SK-N-SH (cell line): ENCODE measurements at regions not wholly inside any gene's neighbourhood (a gene's known extent, or its start where the extent isn't known, plus 50 kb on each side); places are given as distances from the start of the nearest gene placed in this dataset.
A peak's percentile ranks its signal among the peaks of the same experiment; 100 is the strongest.

Experiments used
- CTCF ChIA-PET: fragments of 300-600, 350-600 bp; formaldehyde crosslinking; extraction: SDS; loops from one replicate; lab custom pipeline; 2021; lab: Yijun Ruan, JAX
- POLR2A ChIA-PET: fragments of 350-600 bp; sonication (Branson Sonifier 250); formaldehyde crosslinking; extraction: SDS; loops from one replicate; lab custom pipeline; 2020; ENCODE audit warnings: antibody characterized with exemption, inconsistent platforms; lab: Yijun Ruan, JAX
- DNase-seq: peaks from one replicate; pipeline ENCODE4 v3.0.0; 2012
- H2AFZ ChIP-seq: fragments of 200-600 bp; sonication (generic); 2 replicates; pipeline ENCODE4 v1.8.1; 2016; ENCODE audit warnings: antibody characterized with exemption, mild to moderate bottlenecking, low read depth
- H3F3A ChIP-seq: fragments of 200-600 bp; sonication (generic); replicated peaks from 2 replicates; pipeline ENCODE3; 2016; ENCODE audit warnings: antibody characterized with exemption, mild to moderate bottlenecking; ENCODE audit not compliant: insufficient read depth
- H3K27ac ChIP-seq, 2 experiments: fragments of 200-500 bp in 1 of 2; fragments of 200-600 bp in 1 of 2; sonication (Bioruptor generic) in 1 of 2; sonication (generic), shearing (Covaris generic) in 1 of 2; 2 replicates each; pipeline versions ENCODE4 v1.5.1 to v1.6.1; 2014 to 2016; ENCODE audit warnings: low read depth in 2 of 2, inconsistent platforms in 1 of 2, low read length in 1 of 2, mild to moderate bottlenecking in 1 of 2, mixed read lengths in 1 of 2
- H3K27me3 ChIP-seq: fragments of 200-600 bp; sonication (generic), shearing (Covaris generic); 2 replicates; pipeline ENCODE4 v1.6.1; 2016; ENCODE audit warnings: mixed run types; ENCODE audit not compliant: insufficient read depth
- H3K36me3 ChIP-seq, 2 experiments: fragments of 200-500 bp in 1 of 2; fragments of 200-600 bp in 1 of 2; sonication (Bioruptor generic) in 1 of 2; sonication (generic) in 1 of 2; replicated peaks in 1 of 2; 2 replicates each; pipeline versions ENCODE3 to v1.5.1; 2014 to 2016; ENCODE audit warnings: low read length in 1 of 2, mild to moderate bottlenecking in 1 of 2; ENCODE audit not compliant: insufficient read depth in 2 of 2, control insufficient read depth in 1 of 2
- H3K4me1 ChIP-seq, 2 experiments: fragments of 200-500 bp in 1 of 2; fragments of 200-600 bp in 1 of 2; sonication (Bioruptor generic) in 1 of 2; sonication (generic), shearing (Covaris generic) in 1 of 2; 2 replicates each; pipeline versions ENCODE4 v1.5.1 to v1.6.1; 2014 to 2016; ENCODE audit warnings: low read depth in 1 of 2, low read length in 1 of 2, mixed run types in 1 of 2; ENCODE audit not compliant: insufficient read depth in 2 of 2, control insufficient read depth in 1 of 2
- H3K4me2 ChIP-seq: fragments of 200-600 bp; sonication (generic), shearing (Covaris generic); 2 replicates; pipeline ENCODE4 v1.6.1; 2017; ENCODE audit warnings: mixed run types
- H3K4me3 ChIP-seq, 2 experiments: fragments of 200-500 bp in 1 of 2; fragments of 200-600 bp in 1 of 2; sonication (Bioruptor generic) in 1 of 2; sonication (generic), shearing (Covaris generic) in 1 of 2; 2 replicates each; pipeline versions ENCODE4 v1.5.1 to v1.8.1; 2014 to 2016; ENCODE audit warnings: low read depth in 2 of 2, inconsistent platforms in 1 of 2, low read length in 1 of 2, mild to moderate bottlenecking in 1 of 2, mixed read lengths in 1 of 2, moderate library complexity in 1 of 2
- H3K79me2 ChIP-seq: fragments of 200-600 bp; sonication (generic); 2 replicates; pipeline ENCODE4 v1.8.1; 2017; ENCODE audit warnings: mild to moderate bottlenecking; ENCODE audit not compliant: insufficient read depth
- H3K9ac ChIP-seq: fragments of 200-600 bp; sonication (generic); 2 replicates; pipeline ENCODE4 v1.6.1; 2017; ENCODE audit warnings: mixed run types
- H3K9me2 ChIP-seq: fragments of 200-600 bp; sonication (generic); 2 replicates; pipeline ENCODE4 v1.6.1; 2017; ENCODE audit warnings: mixed run types
- H3K9me3 ChIP-seq: fragments of 200-600 bp; sonication (generic); 2 replicates; pipeline ENCODE4 v1.6.1; 2017; ENCODE audit warnings: mixed run types, mild to moderate bottlenecking, moderate library complexity
- H4K20me1 ChIP-seq: fragments of 200-600 bp; sonication (generic); 2 replicates; pipeline ENCODE4 v1.6.1; 2017; ENCODE audit warnings: mild to moderate bottlenecking, mixed run types; ENCODE audit not compliant: insufficient read depth
- CHD2 ChIP-seq: fragments of 150-350 bp; IDR thresholded peaks from 2 replicates; pipeline ENCODE4 v1.6.1; 2018; ENCODE audit warnings: low read length; ENCODE audit not compliant: partially characterized antibody
- FOSL2 ChIP-seq: IDR thresholded peaks from 2 replicates; pipeline ENCODE4 v1.4.0; 2012; ENCODE audit warnings: low read depth, mild to moderate bottlenecking, moderate library complexity, borderline replicate concordance
- FOXM1 ChIP-seq: IDR thresholded peaks from 2 replicates; pipeline ENCODE4 v1.4.0; 2012; ENCODE audit warnings: low read depth, mild to moderate bottlenecking
- GABPA ChIP-seq: IDR thresholded peaks from 2 replicates; pipeline ENCODE4 v1.4.0; 2012; ENCODE audit warnings: low read depth, mild to moderate bottlenecking
- GATA2 ChIP-seq: sonication (generic); formaldehyde crosslinking; IDR thresholded peaks from 2 replicates; pipeline ENCODE4 v1.5.0; 2020; ENCODE audit warnings: mild to moderate bottlenecking, missing genetic modification reagents
- JUND ChIP-seq: IDR thresholded peaks from 2 replicates; pipeline ENCODE4 v1.4.0; 2012
- MXI1 ChIP-seq: IDR thresholded peaks from 2 replicates; pipeline ENCODE4 v1.6.1; 2012; ENCODE audit warnings: mild to moderate bottlenecking, low read depth, low read length, improper control_type of control experiment
- SMC3 ChIP-seq: IDR thresholded peaks from 2 replicates; pipeline ENCODE4 v1.6.1; 2012; ENCODE audit warnings: low read depth, low read length, improper control_type of control experiment
- TAF1 ChIP-seq: IDR thresholded peaks from 2 replicates; pipeline ENCODE4 v1.6.1; 2012; ENCODE audit warnings: low read depth, mild to moderate bottlenecking, low read length, moderate library complexity, borderline replicate concordance
- TEAD4 ChIP-seq: IDR thresholded peaks from 2 replicates; pipeline ENCODE4 v1.4.0; 2012; ENCODE audit warnings: mild to moderate bottlenecking, borderline replicate concordance; ENCODE audit not compliant: insufficient read depth
- USF1 ChIP-seq: IDR thresholded peaks from 2 replicates; pipeline ENCODE4 v1.4.0; 2012; ENCODE audit warnings: low read depth, borderline replicate concordance
- USF2 ChIP-seq: fragments of 150-350 bp; IDR thresholded peaks from 2 replicates; pipeline ENCODE4 v1.6.1; 2017; ENCODE audit warnings: antibody characterized with exemption, low read length, low read depth, borderline replicate concordance
- ZBTB33 ChIP-seq: IDR thresholded peaks from 2 replicates; pipeline ENCODE4 v1.4.0; 2012; ENCODE audit warnings: low read depth, borderline replicate concordance
- WGBS: methylation state at CpG from one replicate; pipeline ENCODE4 v1.1.6; 2017; ENCODE audit warnings: low lambda C conversion rate; 5-methylcytosine and 5-hydroxymethylcytosine counted together

- CTCF ChIA-PET = interaction anchor here (1.0 to 1.9 kb wide), 5 partner anchors 9 to 359 kb away, joined by 3 to 7 read pairs (median 4); no protein-coding TSS in a partner anchor
- Histone ChIP-seq H3K9me3 (no peaks in the 10 kb centered on the region), H3K4me2 (no peak overlapping the region)
These were observed 487.6 kb downstream of the COG6 start for GRCh38 chr13:40143106-40143505.

GRCh38 chr13:40143559-40143958, 488.1 kb downstream of the COG6 start:
- H3K4me1 ChIP-seq = peaks cover 0 to 12% of the 10 kb centered on the region in 2 experiments; a peak in 1 of 4 replicates
- H3K79me2 ChIP-seq = no peaks in the 10 kb centered on the region
- H3K4me2 ChIP-seq = no peak overlapping the region
- no peak overlapping the region for H3K9ac ChIP-seq
- H4K20me1 ChIP-seq = no peaks in the 10 kb centered on the region
- H3K27ac ChIP-seq = no peak overlapping the region
- WGBS = 99% methylated on average over 5 of the region's 6 CpGs
- CTCF ChIA-PET = interaction anchor here (1.4 to 1.9 kb wide), 4 partner anchors 15 to 360 kb away, joined by 3 to 7 read pairs (median 4); no protein-coding TSS in a partner anchor
- no peaks in the 10 kb centered on the region for H3K9me3 ChIP-seq
- DNase-seq = no peak
- H3F3A ChIP-seq = no peaks in the 10 kb centered on the region
- no peak overlapping the region for H2AFZ ChIP-seq
- TF ChIP-seq SMC3 (no peak), CHD2 (no peak), USF1 (no peak), TEAD4 (no peak), FOSL2 (no peak)
- POLR2A ChIA-PET = no interaction called here
- no peaks in the 10 kb centered on the region for H3K36me3 ChIP-seq
- no peak overlapping the region for H3K4me3 ChIP-seq
- H3K9me2 ChIP-seq = no peaks in the 10 kb centered on the region
- no peaks in the 10 kb centered on the region for H3K27me3 ChIP-seq

More at GRCh38 chr13:40143106-40143505, 487.6 kb downstream of the COG6 start:
- WGBS = 67% methylated on average over 5 of the region's 5 CpGs
- no peak overlapping the region for H2AFZ ChIP-seq
- H3K27me3 ChIP-seq = no peaks in the 10 kb centered on the region
- no peak for TF ChIP-seq JUND
- 0 out of 2 replicates have a peak, but pooled peaks have one; percentile 21 for TF ChIP-seq GATA2 (CRISPR knock-in tag)
- peaks cover 0 to 12% of the 10 kb centered on the region in 2 experiments; a peak in 1 of 4 replicates for H3K4me1 ChIP-seq
- no peaks in the 10 kb centered on the region for H3K79me2 ChIP-seq
- no peaks in the 10 kb centered on the region for H3K36me3 ChIP-seq
- POLR2A ChIA-PET = no interaction called here
- DNase-seq = peak; percentile 52
- no peaks in the 10 kb centered on the region for H3F3A ChIP-seq
- no peak overlapping the region for H3K9ac ChIP-seq
- H3K4me3 ChIP-seq = no peak overlapping the region
- H3K27ac ChIP-seq = no peak overlapping the region
- H4K20me1 ChIP-seq = no peaks in the 10 kb centered on the region
- H3K9me2 ChIP-seq = no peaks in the 10 kb centered on the region

- 95% methylated on average over 7 of the region's 7 CpGs for WGBS
- no peaks in the 10 kb centered on the region for H3K79me2 ChIP-seq
- H3K9me3 ChIP-seq = no peaks in the 10 kb centered on the region
- H3K36me3 ChIP-seq = no peaks in the 10 kb centered on the region
- POLR2A ChIA-PET = no interaction called here
- H3K4me2 ChIP-seq = no peak overlapping the region
- H3K4me3 ChIP-seq = no peak overlapping the region
- no peak overlapping the region for H3K9ac ChIP-seq
- H2AFZ ChIP-seq = no peak overlapping the region
- CTCF ChIA-PET = interaction anchor here (1.6 kb wide), 1 partner anchor 76 kb away, joined by 4 read pairs; no protein-coding TSS in a partner anchor
- peaks cover 10 to 12% of the 10 kb centered on the region in 2 experiments; a peak in 2 of 4 replicates for H3K4me1 ChIP-seq
- H3K27ac ChIP-seq = no peak overlapping the region
- no peaks in the 10 kb centered on the region for H3F3A ChIP-seq
- no peaks in the 10 kb centered on the region for H4K20me1 ChIP-seq
- H3K27me3 ChIP-seq = no peaks in the 10 kb centered on the region
- TF ChIP-seq USF2 (no peak), FOXM1 (no peak), ZBTB33 (no peak), GABPA (no peak), TAF1 (no peak), MXI1 (no peak)
- DNase-seq = no peak
- H3K9me2 ChIP-seq = no peaks in the 10 kb centered on the region
These were observed 489.7 kb downstream of the COG6 start for GRCh38 chr13:40145139-40145538.
